ENCODE measurements at regions not wholly inside any gene's neighbourhood (a gene's known extent, or its start where the extent isn't known, plus 50 kb on each side); places are given as distances from the start of the nearest gene placed in this dataset.

- TF ChIP-seq, protein P1, sequence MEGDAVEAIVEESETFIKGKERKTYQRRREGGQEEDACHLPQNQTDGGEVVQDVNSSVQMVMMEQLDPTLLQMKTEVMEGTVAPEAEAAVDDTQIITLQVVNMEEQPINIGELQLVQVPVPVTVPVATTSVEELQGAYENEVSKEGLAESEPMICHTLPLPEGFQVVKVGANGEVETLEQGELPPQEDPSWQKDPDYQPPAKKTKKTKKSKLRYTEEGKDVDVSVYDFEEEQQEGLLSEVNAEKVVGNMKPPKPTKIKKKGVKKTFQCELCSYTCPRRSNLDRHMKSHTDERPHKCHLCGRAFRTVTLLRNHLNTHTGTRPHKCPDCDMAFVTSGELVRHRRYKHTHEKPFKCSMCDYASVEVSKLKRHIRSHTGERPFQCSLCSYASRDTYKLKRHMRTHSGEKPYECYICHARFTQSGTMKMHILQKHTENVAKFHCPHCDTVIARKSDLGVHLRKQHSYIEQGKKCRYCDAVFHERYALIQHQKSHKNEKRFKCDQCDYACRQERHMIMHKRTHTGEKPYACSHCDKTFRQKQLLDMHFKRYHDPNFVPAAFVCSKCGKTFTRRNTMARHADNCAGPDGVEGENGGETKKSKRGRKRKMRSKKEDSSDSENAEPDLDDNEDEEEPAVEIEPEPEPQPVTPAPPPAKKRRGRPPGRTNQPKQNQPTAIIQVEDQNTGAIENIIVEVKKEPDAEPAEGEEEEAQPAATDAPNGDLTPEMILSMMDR (IDR thresholded peaks at IDR 0.05): no peak
- TF ChIP-seq EP300 (IDR thresholded peaks at IDR 0.05): no peak
- TF ChIP-seq POLR2A (IDR thresholded peaks at IDR 0.05): no peak
These were observed 287.0 kb upstream of the ZC3H12C start for GRCh38 chr11:109806205-109806604.
